Body of pancreas (tissue), 4 donors: ENCODE measurements at regions not wholly inside any gene's neighbourhood (a gene's known extent, or its start where the extent isn't known, plus 50 kb on each side); places are given as distances from the start of the nearest gene placed in this dataset.

Experiments used
- POLR2A ChIP-seq, 3 donors: fragments of 450-650 bp; IDR thresholded peaks; one replicate each; pipeline ENCODE4 v1.6.1; 2016; ENCODE audit warnings: antibody characterized with exemption in 3 of 3, mild to moderate bottlenecking in 2 of 3
- TF ChIP-seq, protein P1 (sequence below), 7 experiments: fragments of 450-650 bp in 4 of 7; fragments of 200-600 bp in 3 of 7; sonication (generic) in 3 of 7; IDR thresholded peaks; one replicate each; pipeline ENCODE4 v1.5.1; 2016 to 2019; ENCODE audit warnings: antibody characterized with exemption in 7 of 7

DNA sequence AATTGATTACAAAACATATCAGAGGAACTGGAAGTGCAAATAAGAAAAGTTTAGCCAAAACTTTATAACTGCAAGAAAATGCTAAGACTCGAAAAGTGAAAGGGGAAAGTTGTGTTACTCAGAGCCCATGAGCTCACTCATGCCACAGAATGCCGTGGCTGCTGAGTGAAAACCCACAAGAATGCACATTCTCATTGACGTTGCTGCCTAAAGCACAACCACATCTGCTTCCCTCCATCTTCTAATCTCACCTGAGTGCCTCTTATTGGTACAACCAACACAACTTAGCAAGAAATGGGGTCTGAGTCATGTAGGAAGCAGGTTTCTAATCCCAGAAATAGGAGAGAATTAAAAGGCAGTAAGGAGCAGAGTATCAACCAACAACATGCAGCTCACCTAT, 259.7 kb downstream of the LNPK start:
- TF ChIP-seq POLR2A (IDR thresholded peaks at IDR 0.05), result no peak
- TF ChIP-seq, protein P1, sequence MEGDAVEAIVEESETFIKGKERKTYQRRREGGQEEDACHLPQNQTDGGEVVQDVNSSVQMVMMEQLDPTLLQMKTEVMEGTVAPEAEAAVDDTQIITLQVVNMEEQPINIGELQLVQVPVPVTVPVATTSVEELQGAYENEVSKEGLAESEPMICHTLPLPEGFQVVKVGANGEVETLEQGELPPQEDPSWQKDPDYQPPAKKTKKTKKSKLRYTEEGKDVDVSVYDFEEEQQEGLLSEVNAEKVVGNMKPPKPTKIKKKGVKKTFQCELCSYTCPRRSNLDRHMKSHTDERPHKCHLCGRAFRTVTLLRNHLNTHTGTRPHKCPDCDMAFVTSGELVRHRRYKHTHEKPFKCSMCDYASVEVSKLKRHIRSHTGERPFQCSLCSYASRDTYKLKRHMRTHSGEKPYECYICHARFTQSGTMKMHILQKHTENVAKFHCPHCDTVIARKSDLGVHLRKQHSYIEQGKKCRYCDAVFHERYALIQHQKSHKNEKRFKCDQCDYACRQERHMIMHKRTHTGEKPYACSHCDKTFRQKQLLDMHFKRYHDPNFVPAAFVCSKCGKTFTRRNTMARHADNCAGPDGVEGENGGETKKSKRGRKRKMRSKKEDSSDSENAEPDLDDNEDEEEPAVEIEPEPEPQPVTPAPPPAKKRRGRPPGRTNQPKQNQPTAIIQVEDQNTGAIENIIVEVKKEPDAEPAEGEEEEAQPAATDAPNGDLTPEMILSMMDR (IDR thresholded peaks at IDR 0.05), result no peak
